ENCODE measurements at regions not wholly inside any gene's neighbourhood (a gene's known extent, or its start where the extent isn't known, plus 50 kb on each side); places are given as distances from the start of the nearest gene placed in this dataset.

- Histone ChIP-seq H3K27ac (no peak overlapping the region), H3K4me3 (no peak overlapping the region), H3K4me1 (replicated peaks) (no peaks in the 10 kb centered on the region), H3K27me3 (replicated peaks; ENCODE audit: insufficient read depth) (no peaks in the 10 kb centered on the region), H3K9me3 (no peaks in the 10 kb centered on the region), H3K36me3 (no peaks in the 10 kb centered on the region)
- DNase-seq (ENCODE audit: low spot score) = no peak
- TF ChIP-seq CTCF (IDR thresholded peaks at IDR 0.05) (no peak), POLR2A (IDR thresholded peaks at IDR 0.05) (no peak), POLR2AphosphoS5 (IDR thresholded peaks at IDR 0.05) (no peak)
- WGBS = 63% methylated on average over 4 of the region's 4 CpGs
- intact Hi-C loops (cut with DNase I) = no loop called here
Measured at GRCh38 chr2:2547911-2548310, 216.8 kb upstream of the MYT1L start.

- no peaks in the 10 kb centered on the region for H3K36me3 ChIP-seq
- TF ChIP-seq POLR2A (IDR thresholded peaks at IDR 0.05) (no peak), CTCF (IDR thresholded peaks at IDR 0.05) (no peak), POLR2AphosphoS5 (IDR thresholded peaks at IDR 0.05) (no peak)
- H3K27ac ChIP-seq = no peak overlapping the region
- intact Hi-C loops (cut with DNase I) = no loop called here
- no peak overlapping the region for H3K4me3 ChIP-seq
- H3K9me3 ChIP-seq = no peaks in the 10 kb centered on the region
- no peaks in the 10 kb centered on the region for H3K4me1 ChIP-seq (replicated peaks)
- 42% methylated on average over 3 of the region's 3 CpGs for WGBS
- no peaks in the 10 kb centered on the region for H3K27me3 ChIP-seq (replicated peaks; ENCODE audit: insufficient read depth)
- no peak for DNase-seq (ENCODE audit: low spot score)
Measured at GRCh38 chr2:2547451-2547850, 216.4 kb upstream of the MYT1L start.

DNA sequence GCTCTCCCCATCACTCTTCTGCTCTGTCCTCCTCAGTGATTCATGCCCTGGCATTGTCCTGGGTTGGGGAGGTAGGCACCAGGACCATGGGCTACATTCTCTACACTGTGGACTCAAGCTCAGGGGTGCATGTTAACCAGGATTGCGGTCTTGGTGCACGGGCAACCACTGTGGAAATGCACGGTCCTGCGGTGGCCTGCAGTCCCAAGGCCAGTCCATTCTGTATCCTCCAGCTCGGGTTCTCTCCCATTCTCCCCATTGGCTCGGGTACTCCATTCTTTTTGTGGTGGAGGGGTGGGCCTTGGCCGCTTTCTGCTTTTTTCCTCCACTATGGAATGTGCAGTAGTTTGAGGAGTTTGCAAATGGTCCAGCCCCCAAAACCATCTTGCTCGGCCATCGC, 215.0 kb upstream of the MYT1L start:
- 95% methylated on average over 9 of the region's 9 CpGs for WGBS
- intact Hi-C loops (cut with DNase I) = no loop called here
- no peaks in the 10 kb centered on the region for H3K36me3 ChIP-seq
- DNase-seq (ENCODE audit: low spot score) = no peak
- H3K4me1 ChIP-seq (replicated peaks) = no peaks in the 10 kb centered on the region
- H3K9me3 ChIP-seq = no peaks in the 10 kb centered on the region
- H3K27me3 ChIP-seq (replicated peaks; ENCODE audit: insufficient read depth) = no peaks in the 10 kb centered on the region
- H3K27ac ChIP-seq = no peak overlapping the region
- TF ChIP-seq POLR2AphosphoS5 (IDR thresholded peaks at IDR 0.05) = no peak
- TF ChIP-seq CTCF (IDR thresholded peaks at IDR 0.05) = no peak
- TF ChIP-seq POLR2A (IDR thresholded peaks at IDR 0.05) = no peak
- no peak overlapping the region for H3K4me3 ChIP-seq

DNA sequence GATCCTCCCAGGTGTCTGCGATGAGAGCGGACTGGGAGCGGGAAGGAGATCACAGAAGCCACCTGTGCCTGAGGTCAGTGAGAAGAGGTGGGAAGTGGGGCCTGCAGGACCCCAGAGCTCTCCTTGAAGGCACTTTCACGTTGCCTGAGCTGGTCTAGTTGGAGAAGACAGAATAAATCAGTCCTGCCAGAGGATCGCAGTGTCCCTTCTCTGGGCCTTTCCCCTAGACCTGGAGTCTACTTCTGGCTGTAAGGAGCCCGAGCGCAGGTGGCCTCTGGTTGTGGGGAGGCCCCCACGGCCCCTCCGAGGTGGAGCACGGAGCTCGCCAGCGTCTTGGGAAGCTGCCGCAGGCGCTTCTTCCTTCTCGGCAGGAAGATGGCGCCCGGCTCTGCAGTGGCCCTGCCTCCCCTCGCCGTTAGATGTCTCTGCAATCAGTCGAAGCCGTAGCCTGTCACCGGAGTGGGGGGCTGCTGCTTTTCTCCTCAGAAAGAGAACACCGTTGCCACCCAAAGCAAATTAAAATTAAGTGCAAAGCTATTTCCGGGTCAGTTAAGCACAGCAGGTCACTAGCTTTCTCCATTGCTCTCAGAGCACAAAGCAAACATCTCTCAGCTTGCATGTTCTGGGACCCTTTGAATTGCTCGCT, 212.0 kb upstream of the MYT1L start:
- DNase-seq (ENCODE audit: low spot score) = no peak
- Histone ChIP-seq H3K4me1 (replicated peaks) (no peaks in the 10 kb centered on the region), H3K36me3 (no peaks in the 10 kb centered on the region), H3K27me3 (replicated peaks; ENCODE audit: insufficient read depth) (no peaks in the 10 kb centered on the region), H3K27ac (no peak overlapping the region), H3K4me3 (no peak overlapping the region), H3K9me3 (no peaks in the 10 kb centered on the region)
- TF ChIP-seq POLR2AphosphoS5 (IDR thresholded peaks at IDR 0.05) (no peak), CTCF (IDR thresholded peaks at IDR 0.05) (peak in 1 of 4 experiments; percentile 5)
- 59% methylated on average over 25 of the region's 25 CpGs for WGBS
- intact Hi-C loops (cut with DNase I) = no loop called here

DNA sequence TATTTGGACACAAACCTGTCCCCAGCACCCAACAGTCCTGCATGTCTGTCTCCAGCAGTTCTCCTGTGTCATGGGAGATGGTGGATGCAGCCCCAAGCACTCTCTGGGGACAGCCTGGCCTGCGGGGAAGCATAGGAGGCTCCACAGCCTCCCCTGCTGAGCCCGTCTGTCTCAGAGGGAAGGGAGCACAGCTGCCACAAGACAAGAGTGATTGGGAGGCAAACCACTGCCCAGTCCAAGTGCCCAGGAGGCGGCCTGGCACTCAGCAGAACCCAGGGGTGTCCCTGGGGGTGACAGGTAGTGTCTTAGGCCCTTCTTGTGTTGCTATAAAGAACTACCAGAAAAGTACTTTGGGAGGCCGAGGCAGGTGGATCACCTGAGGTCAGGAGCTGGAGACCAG, 211.2 kb upstream of the MYT1L start:
- no peaks in the 10 kb centered on the region for H3K9me3 ChIP-seq

More for the DNA sequence above, 211.2 kb upstream of the MYT1L start:
- TF ChIP-seq POLR2A (IDR thresholded peaks at IDR 0.05) (no peak), CTCF (IDR thresholded peaks at IDR 0.05) (no peak), POLR2AphosphoS5 (IDR thresholded peaks at IDR 0.05) (no peak)
- Histone ChIP-seq H3K27me3 (replicated peaks; ENCODE audit: insufficient read depth) (no peaks in the 10 kb centered on the region), H3K4me1 (replicated peaks) (no peaks in the 10 kb centered on the region), H3K27ac (no peak overlapping the region), H3K36me3 (no peaks in the 10 kb centered on the region), H3K4me3 (no peak overlapping the region)
- no peak for DNase-seq (ENCODE audit: low spot score)
- intact Hi-C loops (cut with DNase I) = no loop called here
- 93% methylated on average over 4 of the region's 4 CpGs for WGBS
